NOMO-1 (cell line): ENCODE measurements at regions not wholly inside any gene's neighbourhood (a gene's known extent, or its start where the extent isn't known, plus 50 kb on each side); places are given as distances from the start of the nearest gene placed in this dataset.
"Not testable (repeated sequence)": the region's sequence is repeated elsewhere in the genome, so short reads cannot be mapped to it uniquely, and the experiment has no call there.

Source experiments
- DNase-seq, 2 experiments: peaks; one replicate each; lab custom pipeline; 2025; ENCODE audit not compliant: unreplicated experiment in 2 of 2; lab: John Stamatoyannopoulos, UW

DNA sequence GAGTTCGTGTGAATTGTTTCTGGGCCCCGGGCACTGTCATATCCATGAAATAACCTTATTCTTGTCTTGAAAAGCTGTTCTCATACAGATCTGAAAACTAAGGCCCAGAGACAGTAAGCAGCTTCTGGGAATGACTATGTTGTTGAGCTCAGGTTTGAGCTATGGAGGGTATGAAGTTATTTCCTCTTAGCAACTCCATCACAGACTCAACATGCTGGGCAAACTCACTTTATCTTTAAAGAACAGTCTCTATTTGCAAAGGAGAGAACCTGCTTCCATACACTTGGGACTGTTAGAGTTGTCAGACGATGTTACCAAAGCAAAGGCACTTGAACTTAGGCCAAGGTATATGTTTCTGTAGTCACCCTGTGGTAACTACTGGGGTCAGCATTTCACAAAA, 90.0 kb downstream of the GPR88 start:
- DNase-seq = no peak

GRCh38 chr1:100628631-100629081, 90.7 kb downstream of the GPR88 start:
- DNase-seq = no peak

DNA sequence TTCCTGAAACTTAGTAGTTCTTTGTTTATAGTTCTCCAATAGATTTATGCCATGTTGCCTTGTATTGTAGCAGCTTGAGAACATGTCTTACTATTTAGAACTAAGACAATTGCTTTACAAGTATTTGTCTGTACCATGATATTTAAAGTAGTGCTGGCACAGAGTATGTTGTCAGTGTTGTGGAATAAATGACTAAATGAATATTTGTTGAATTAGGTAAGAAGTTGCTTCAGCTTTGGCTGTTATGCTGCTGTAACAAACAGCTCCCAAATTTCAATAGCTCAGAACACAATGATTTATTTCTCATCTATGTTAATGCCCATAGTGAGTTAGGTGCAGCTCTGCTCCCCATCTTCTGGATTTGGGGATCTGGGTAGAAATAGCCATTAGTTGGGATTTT, 90.2 kb upstream of the VCAM1 start:
- DNase-seq = no peak

GRCh38 chr1:100631015-100631551, 88.5 kb upstream of the VCAM1 start:
- DNase-seq = peak in 1 of 2 experiments; percentile 71

GRCh38 chr1:100642826-100643225, 76.7 kb upstream of the VCAM1 start:
- DNase-seq = no peak

DNA sequence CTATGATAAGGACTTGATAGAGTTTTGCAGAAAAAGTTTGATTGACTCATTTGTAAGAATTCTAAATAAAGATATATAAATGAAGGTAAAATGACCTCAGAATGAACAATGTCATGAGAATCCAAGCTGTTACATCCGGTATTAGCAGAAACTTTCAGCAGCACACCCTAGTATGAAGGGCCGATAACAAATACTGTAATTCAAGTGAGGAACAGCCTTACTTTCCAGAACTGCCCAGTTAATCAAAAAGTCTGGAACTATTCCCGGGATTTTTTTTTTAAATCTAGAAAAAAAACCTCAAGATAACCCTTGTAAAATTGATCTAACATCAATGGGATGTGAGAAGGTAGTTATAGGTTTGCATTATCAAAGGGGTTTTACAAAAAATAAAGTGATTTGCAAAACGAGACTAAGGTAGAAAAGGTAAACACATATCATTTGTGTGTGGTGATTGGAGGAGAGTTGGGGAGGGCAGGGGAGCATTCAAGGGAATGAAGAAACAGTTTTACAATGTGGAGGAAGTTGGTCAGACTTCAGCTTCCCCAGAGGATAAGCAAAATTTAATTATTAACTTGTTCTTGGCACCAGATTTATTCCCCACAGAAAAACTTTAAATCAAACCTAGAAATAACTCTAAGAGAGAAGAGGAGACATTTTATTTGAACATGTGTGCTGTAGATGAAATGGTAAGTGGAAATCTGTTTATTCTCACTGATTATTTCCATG, 75.9 kb upstream of the VCAM1 start:
- no peak for DNase-seq

DNA sequence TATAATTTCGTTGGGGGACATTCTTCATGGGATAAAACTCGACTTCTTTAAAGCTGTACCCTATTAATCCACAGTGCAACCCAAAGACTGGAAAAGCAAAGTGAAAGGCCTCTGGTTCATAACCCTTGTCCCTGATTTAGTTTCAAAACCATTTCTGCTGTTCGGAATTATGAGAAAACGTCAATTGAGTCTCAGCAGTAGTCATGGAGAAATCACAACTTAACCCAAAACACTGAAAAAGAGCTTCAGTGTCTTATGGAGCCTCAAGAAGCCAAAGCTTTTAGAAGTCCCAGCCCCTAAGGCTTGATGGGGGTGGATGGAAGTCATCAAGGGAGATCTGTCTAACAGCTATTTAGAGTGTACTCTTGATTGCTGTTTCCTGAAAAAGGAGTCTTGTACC, 73.5 kb upstream of the VCAM1 start:
- DNase-seq = no peak

- no peak for DNase-seq
Measured at GRCh38 chr1:100649146-100649545, 70.4 kb upstream of the VCAM1 start.

DNA sequence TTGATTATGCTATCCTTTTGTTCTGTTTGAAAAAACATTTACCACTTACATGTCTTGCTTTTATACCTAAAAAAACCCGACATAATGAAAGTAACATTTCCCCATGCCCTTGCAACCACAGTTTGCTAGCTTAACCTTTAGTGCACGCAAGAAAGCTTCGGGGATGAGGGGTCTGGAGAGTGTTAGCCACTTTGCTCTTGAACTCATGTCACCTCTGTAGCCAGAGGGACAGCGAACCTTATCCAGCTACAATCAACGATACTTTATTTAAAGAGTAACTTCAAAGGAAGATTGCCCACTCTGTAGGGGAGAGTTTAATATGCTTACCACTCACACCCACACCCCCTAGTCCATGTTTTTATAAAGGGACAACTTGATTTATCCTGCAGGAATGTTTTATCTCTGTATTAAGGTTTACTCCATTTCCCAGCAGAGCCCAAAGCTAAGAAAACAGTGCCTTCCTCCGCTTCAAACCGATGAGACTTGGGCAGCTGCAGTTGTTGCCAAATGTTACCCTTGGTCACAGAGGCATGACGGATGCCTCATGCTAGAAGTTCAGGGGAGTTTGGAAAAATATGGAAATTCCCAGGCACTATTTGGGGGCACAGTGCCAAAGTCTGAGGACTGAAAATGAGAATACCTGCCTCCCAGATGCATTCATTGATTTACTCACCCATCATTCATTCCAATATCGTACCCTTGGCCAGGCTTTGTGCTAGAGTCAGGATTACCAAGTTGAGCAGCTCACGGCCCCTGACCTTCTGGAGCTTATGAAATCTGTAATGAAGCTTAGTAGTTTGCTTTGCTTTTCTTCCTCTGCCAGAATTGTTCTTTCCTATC, 61.4 kb upstream of the VCAM1 start:
- DNase-seq = no peak

- DNase-seq = no peak
Measured at GRCh38 chr1:100658716-100659026, 60.9 kb upstream of the VCAM1 start.

GRCh38 chr1:100661176-100661575, 58.4 kb upstream of the VCAM1 start:
- no peak for DNase-seq

- not testable (repeated sequence) for DNase-seq
Measured at GRCh38 chr1:100668494-100668893, 51.0 kb upstream of the VCAM1 start.
